Uterus (tissue), 3 donors: ENCODE measurements at regions not wholly inside any gene's neighbourhood (a gene's known extent, or its start where the extent isn't known, plus 50 kb on each side); places are given as distances from the start of the nearest gene placed in this dataset.

Experiments
- DNase-seq, 2 donors: peaks; one replicate each; pipeline ENCODE4 v3.0.0-alpha.2; 2019 to 2020
- H3K27ac ChIP-seq, 2 donors: fragments of 200-600 bp; sonication (generic); 1 replicate in 1 of 2; 2 replicates in 1 of 2; pipeline ENCODE4 v1.5.1; 2016 to 2018
- H3K27me3 ChIP-seq, 2 donors: fragments of 200-600 bp; sonication (generic); one replicate each; pipeline ENCODE4 v1.5.1; 2018 to 2019; ENCODE audit warnings: control low read depth in 1 of 2
- H3K36me3 ChIP-seq, 2 donors: fragments of 200-600 bp; sonication (generic); one replicate each; pipeline ENCODE4 v1.5.1; 2019; ENCODE audit warnings: control low read depth in 1 of 2
- H3K4me1 ChIP-seq, 2 donors: fragments of 200-600 bp; sonication (generic); one replicate each; pipeline ENCODE4 v1.5.1; 2018 to 2019; ENCODE audit warnings: control low read depth in 1 of 2
- H3K4me3 ChIP-seq, 2 donors: fragments of 200-600 bp; sonication (generic); 1 replicate in 1 of 2; 2 replicates in 1 of 2; pipeline ENCODE4 v1.5.1; 2018 to 2019; ENCODE audit warnings: mild to moderate bottlenecking in 1 of 2
- H3K9me3 ChIP-seq, 2 donors: fragments of 200-600 bp; sonication (generic); one replicate each; pipeline ENCODE4 v1.5.1; 2019; ENCODE audit warnings: control low read depth in 1 of 2
- POLR2A ChIP-seq, 2 donors: fragments of 450-650 bp; IDR thresholded peaks; one replicate each; pipeline ENCODE4 v1.6.1; 2016; ENCODE audit warnings: antibody characterized with exemption in 2 of 2, mild to moderate bottlenecking in 1 of 2, moderate library complexity in 1 of 2
- intact Hi-C: fragments of 100-400 bp; cut with DNase I; formaldehyde crosslinking; loops from one replicate; pipeline ENCODE4 v1.15.1; 2023; ENCODE audit warnings: low total_unique reads
- TF ChIP-seq, protein P1 (sequence below), 4 experiments: fragments of 200-600 bp in 2 of 4; fragments of 450-650 bp in 2 of 4; sonication (generic) in 2 of 4; IDR thresholded peaks; one replicate each; pipeline ENCODE4 v1.5.1; 2016 to 2019; ENCODE audit warnings: antibody characterized with exemption in 4 of 4, mild to moderate bottlenecking in 2 of 4, moderate library complexity in 1 of 4
- donor health status: DM: yes; HTN: yes; CAD: no.

DNA sequence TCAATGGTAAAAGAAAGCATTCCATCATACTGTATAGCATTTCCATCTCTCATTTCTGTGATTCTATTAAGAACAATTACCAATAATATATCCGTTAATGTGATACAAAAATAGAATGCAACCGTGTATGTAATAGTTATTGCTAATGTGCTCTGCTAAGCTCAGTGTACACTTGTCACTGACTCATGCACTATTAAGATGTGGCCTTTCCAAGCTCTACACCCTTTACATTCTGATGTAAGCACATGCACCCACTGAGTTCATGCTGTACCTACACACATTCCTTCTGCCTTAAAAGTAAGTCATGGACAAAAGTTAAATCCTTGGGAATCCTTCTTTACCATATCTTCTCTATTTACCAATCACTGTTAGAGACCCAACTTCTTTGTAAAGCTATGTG, 319.1 kb downstream of the ZSWIM6 start:
- H3K27ac ChIP-seq: no peak overlapping the region
- H3K36me3 ChIP-seq: no peaks in the 10 kb centered on the region
- no peaks in the 10 kb centered on the region for H3K9me3 ChIP-seq
- no peaks in the 10 kb centered on the region for H3K4me1 ChIP-seq
- no peak for TF ChIP-seq POLR2A (IDR thresholded peaks at IDR 0.05)
- TF ChIP-seq, protein P1, sequence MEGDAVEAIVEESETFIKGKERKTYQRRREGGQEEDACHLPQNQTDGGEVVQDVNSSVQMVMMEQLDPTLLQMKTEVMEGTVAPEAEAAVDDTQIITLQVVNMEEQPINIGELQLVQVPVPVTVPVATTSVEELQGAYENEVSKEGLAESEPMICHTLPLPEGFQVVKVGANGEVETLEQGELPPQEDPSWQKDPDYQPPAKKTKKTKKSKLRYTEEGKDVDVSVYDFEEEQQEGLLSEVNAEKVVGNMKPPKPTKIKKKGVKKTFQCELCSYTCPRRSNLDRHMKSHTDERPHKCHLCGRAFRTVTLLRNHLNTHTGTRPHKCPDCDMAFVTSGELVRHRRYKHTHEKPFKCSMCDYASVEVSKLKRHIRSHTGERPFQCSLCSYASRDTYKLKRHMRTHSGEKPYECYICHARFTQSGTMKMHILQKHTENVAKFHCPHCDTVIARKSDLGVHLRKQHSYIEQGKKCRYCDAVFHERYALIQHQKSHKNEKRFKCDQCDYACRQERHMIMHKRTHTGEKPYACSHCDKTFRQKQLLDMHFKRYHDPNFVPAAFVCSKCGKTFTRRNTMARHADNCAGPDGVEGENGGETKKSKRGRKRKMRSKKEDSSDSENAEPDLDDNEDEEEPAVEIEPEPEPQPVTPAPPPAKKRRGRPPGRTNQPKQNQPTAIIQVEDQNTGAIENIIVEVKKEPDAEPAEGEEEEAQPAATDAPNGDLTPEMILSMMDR (IDR thresholded peaks at IDR 0.05): no peak
- intact Hi-C loops: no loop called here
- DNase-seq: no peak
- H3K27me3 ChIP-seq: no peaks in the 10 kb centered on the region
- H3K4me3 ChIP-seq: no peak overlapping the region

DNA sequence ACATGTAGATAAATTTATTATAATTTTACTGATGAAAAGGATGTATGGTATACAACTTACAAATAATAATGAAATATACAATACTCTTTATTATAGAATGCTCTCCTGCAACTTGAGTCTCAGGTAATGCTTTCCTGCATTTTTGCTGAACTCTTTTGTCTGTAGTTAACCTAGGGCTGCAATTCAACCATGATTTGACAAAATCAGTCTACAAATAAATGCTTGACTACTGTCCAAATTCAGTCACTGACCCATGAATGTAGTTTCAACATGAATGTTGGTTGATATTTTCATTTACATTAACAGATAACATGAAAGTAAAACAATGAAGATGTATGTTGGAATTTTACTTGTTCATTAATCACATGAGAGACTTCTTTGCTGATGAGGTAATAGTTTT, 320.9 kb downstream of the ZSWIM6 start:
- H3K9me3 ChIP-seq: no peaks in the 10 kb centered on the region
- H3K36me3 ChIP-seq: no peaks in the 10 kb centered on the region
- H3K27ac ChIP-seq: no peak overlapping the region
- H3K4me3 ChIP-seq: no peak overlapping the region
- intact Hi-C loops: no loop called here
- no peak for TF ChIP-seq POLR2A (IDR thresholded peaks at IDR 0.05)
- TF ChIP-seq, protein P1 (IDR thresholded peaks at IDR 0.05): no peak
- H3K27me3 ChIP-seq: no peaks in the 10 kb centered on the region
- DNase-seq: no peak
- no peaks in the 10 kb centered on the region for H3K4me1 ChIP-seq

DNA sequence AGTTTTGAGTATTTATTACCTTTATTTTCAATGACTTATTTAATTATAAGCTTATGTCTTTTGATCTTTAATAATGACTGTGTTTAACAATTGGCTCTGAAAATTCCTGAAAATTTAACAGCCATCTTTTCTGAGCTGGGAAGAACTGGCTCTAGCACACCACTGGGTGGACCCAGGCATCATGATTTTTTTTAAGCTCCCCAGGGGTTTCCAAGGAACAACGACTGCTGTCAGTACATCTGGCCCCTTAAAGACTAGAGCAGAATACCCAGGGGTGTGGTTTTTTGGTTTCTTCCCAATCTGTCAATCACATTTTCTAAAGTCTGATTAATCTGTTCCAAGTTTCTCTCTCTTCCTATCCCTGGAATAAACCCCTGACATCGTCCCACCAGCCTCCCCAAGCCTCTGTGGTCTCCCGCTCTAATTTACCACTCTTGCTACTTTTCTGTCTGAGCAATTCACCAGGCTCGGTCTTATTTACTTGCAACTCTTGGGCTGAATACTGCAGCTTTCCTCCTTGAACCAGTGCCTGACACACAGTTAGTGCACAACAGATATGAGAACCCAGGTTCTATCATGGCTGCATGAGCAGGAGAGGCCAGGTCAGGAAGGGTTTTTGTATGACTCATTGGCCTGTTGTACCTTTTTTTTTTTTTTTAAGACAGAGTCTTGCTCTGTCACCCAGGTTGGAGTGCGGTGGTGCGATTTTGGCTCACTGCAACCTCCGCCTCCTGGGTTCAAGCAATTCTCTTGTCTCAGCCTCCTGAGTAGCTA, 321.9 kb downstream of the ZSWIM6 start:
- H3K27ac ChIP-seq: no peak overlapping the region
- TF ChIP-seq POLR2A (IDR thresholded peaks at IDR 0.05): no peak
- TF ChIP-seq, protein P1 (IDR thresholded peaks at IDR 0.05): no peak
- no peaks in the 10 kb centered on the region for H3K36me3 ChIP-seq
- no peaks in the 10 kb centered on the region for H3K9me3 ChIP-seq
- no peaks in the 10 kb centered on the region for H3K27me3 ChIP-seq
- no peak overlapping the region for H3K4me3 ChIP-seq
- no peaks in the 10 kb centered on the region for H3K4me1 ChIP-seq
- no peak for DNase-seq
- intact Hi-C loops: no loop called here

DNA sequence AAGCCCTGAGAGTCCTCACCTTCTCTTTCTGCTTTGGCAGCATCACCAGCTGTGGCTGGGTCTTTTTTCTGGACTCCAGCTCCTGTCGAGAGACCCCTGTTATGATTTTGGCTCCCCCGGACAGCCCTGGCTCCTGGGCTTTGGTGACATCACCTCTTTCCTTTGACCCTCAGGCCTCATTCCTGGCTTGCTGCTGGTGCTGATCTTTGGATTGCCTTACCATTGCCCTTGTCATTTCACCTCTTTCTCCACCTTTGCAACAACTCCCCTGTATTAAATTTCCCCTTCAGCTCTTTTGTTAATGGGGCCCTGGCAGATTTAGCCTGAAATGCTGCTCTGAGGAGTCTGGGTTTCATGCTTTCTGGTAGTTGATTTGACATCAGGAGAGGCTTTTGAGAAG, 322.8 kb downstream of the ZSWIM6 start:
- Histone ChIP-seq H3K4me1 (no peaks in the 10 kb centered on the region), H3K4me3 (no peak overlapping the region), H3K36me3 (no peaks in the 10 kb centered on the region), H3K9me3 (no peaks in the 10 kb centered on the region), H3K27ac (no peak overlapping the region), H3K27me3 (no peaks in the 10 kb centered on the region)
- intact Hi-C loops: no loop called here
- TF ChIP-seq POLR2A (IDR thresholded peaks at IDR 0.05): no peak
- TF ChIP-seq, protein P1 (IDR thresholded peaks at IDR 0.05): no peak
- no peak for DNase-seq

DNA sequence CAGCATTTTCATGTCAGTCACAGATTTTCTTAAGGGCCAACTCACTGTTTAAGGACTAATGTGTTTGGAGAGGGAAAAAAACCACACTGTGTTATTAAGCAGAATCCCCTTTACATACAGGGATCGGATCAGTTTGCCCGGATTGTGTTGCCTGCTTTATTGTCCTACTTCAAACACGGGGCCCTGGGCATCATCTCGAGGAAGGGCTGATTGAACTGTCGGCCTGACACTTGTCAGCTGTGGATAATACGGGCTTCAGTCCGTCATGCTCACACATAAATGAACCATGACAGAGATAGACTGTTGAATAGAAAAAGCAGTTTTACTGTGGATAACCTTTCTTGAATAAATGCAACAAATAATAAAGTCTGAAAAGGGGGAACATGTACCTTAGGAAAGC, 325.0 kb downstream of the ZSWIM6 start:
- H3K27ac ChIP-seq: no peak overlapping the region
- H3K9me3 ChIP-seq: no peaks in the 10 kb centered on the region
- H3K4me3 ChIP-seq: no peak overlapping the region
- DNase-seq: no peak
- no peaks in the 10 kb centered on the region for H3K36me3 ChIP-seq
- no peaks in the 10 kb centered on the region for H3K27me3 ChIP-seq
- TF ChIP-seq POLR2A (IDR thresholded peaks at IDR 0.05): no peak
- TF ChIP-seq, protein P1 (IDR thresholded peaks at IDR 0.05): no peak
- H3K4me1 ChIP-seq: no peaks in the 10 kb centered on the region
- intact Hi-C loops: no loop called here
